A549 (cell line): ENCODE measurements at regions not wholly inside any gene's neighbourhood (a gene's known extent, or its start where the extent isn't known, plus 50 kb on each side); places are given as distances from the start of the nearest gene placed in this dataset.

Experiments used
- ATAC-seq, 2 experiments: fragments of 200-7000 bp in 1 of 2; fragments of >200 bp in 1 of 2; cut with Nextera tagmentation in 1 of 2; cut with Tn5 transposase in 1 of 2; 3 replicates each; pipeline versions ENCODE4 v1.8.0 to v1.9.1; 2018 to 2020; ENCODE audit warnings: mild to moderate bottlenecking in 1 of 2, moderate library complexity in 1 of 2
- CTCF ChIA-PET: fragments of 300-600 bp; sonication (Branson Sonifier 250); formaldehyde crosslinking; extraction: SDS; loops from one replicate; lab custom pipeline; 2021; ENCODE audit warnings: antibody characterized with exemption, inconsistent platforms; lab: Yijun Ruan, JAX
- POLR2A ChIA-PET: fragments of 350-600 bp; formaldehyde crosslinking; extraction: SDS; loops from one replicate; lab custom pipeline; 2021; ENCODE audit warnings: antibody characterized with exemption, inconsistent platforms; lab: Yijun Ruan, JAX
- DNase-seq, 2 experiments: peaks; one replicate each; pipeline versions ENCODE4 v3.0.0 to v3.0.0-alpha.2; 2011 to 2016; ENCODE audit warnings: low read depth in 1 of 2, low spot score in 1 of 2
- FAIRE-seq: peaks from 2 replicates; lab custom pipeline; 2011; peaks lifted over from hg19 to GRCh38; lab: Jason Lieb, UNC
- H3K27ac ChIP-seq, 2 experiments: fragments of >200 bp; sonication (Bioruptor Twin); formaldehyde crosslinking; 3 replicates each; pipeline ENCODE4 v1.5.1; 2016 to 2017
- H3K4me1 ChIP-seq: fragments of >200 bp; sonication (Bioruptor Twin); formaldehyde crosslinking; 3 replicates; pipeline ENCODE4 v1.6.1; 2016
- H3K4me2 ChIP-seq: fragments of >200 bp; sonication (Bioruptor Twin); formaldehyde crosslinking; 3 replicates; pipeline ENCODE4 v1.6.1; 2016
- H3K4me3 ChIP-seq: fragments of >200 bp; sonication (Bioruptor Twin); formaldehyde crosslinking; 3 replicates; pipeline ENCODE4 v1.5.1; 2016
- H3K9me3 ChIP-seq: fragments of >200 bp; sonication (Bioruptor Twin); formaldehyde crosslinking; 3 replicates; pipeline ENCODE4 v1.6.1; 2016
- CBX2 ChIP-seq: fragments of 200-600 bp; sonication (generic); IDR thresholded peaks from 2 replicates; pipeline ENCODE4 v1.6.1; 2016; ENCODE audit warnings: low read depth, mild to moderate bottlenecking, borderline replicate concordance
- CTCF ChIP-seq: fragments of >200 bp; sonication (Bioruptor Twin); formaldehyde crosslinking; IDR thresholded peaks from 3 replicates; pipeline ENCODE4 v1.5.1; 2016
- EHF ChIP-seq: fragments of 250-450 bp; sonication (Bioruptor Pico); IDR thresholded peaks from 2 replicates; pipeline ENCODE4 v1.5.0; 2020; ENCODE audit warnings: mild to moderate bottlenecking
- GATA3 ChIP-seq: IDR thresholded peaks from 2 replicates; pipeline ENCODE4 v1.6.1; 2012; ENCODE audit warnings: borderline replicate concordance
- HEYL ChIP-seq: fragments of 250-450 bp; sonication (Bioruptor Pico); IDR thresholded peaks from 2 replicates; pipeline ENCODE4 v1.8.0; 2021; ENCODE audit warnings: mild to moderate bottlenecking, moderate library complexity
- HMGXB4 ChIP-seq: fragments of 250-450 bp; sonication (Bioruptor Pico); IDR thresholded peaks from 2 replicates; pipeline ENCODE4 v1.5.0; 2021; ENCODE audit warnings: mild to moderate bottlenecking, moderate library complexity, borderline replicate concordance
- MAFK ChIP-seq: fragments of 450-650 bp; IDR thresholded peaks from 2 replicates; pipeline ENCODE4 v1.6.1; 2014; ENCODE audit not compliant: partially characterized antibody
- MAX ChIP-seq: IDR thresholded peaks from 2 replicates; pipeline ENCODE4 v1.6.1; 2012
- NFE2L2 ChIP-seq: fragments of 150-350 bp; conservative IDR thresholded peaks from 2 replicates; pipeline ENCODE4 v1.6.1; 2014; ENCODE audit warnings: low read length
- RAD21 ChIP-seq, 2 experiments: fragments of >200 bp in 1 of 2; sonication (Bioruptor Twin) in 1 of 2; formaldehyde crosslinking in 1 of 2; IDR thresholded peaks in 1 of 2; conservative IDR thresholded peaks in 1 of 2; 2 replicates in 1 of 2; 3 replicates in 1 of 2; pipeline ENCODE4 v1.6.1; 2012 to 2018; ENCODE audit warnings: inconsistent platforms in 1 of 2
- TFCP2L1 ChIP-seq: fragments of 250-450 bp; sonication (Bioruptor Pico); IDR thresholded peaks from 2 replicates; pipeline ENCODE4 v1.5.0; 2021; ENCODE audit warnings: mild to moderate bottlenecking
- TP53 ChIP-seq: fragments of 250-450 bp; sonication (Bioruptor Pico); IDR thresholded peaks from 2 replicates; pipeline ENCODE4 v1.5.0; 2021; ENCODE audit warnings: mild to moderate bottlenecking, moderate library complexity
- ZNF302 ChIP-seq: fragments of 250-450 bp; sonication (Bioruptor Pico); IDR thresholded peaks from 2 replicates; pipeline ENCODE4 v1.9.0; 2021; ENCODE audit warnings: inconsistent platforms, mild to moderate bottlenecking, moderate library complexity
- WGBS: methylation state at CpG from one replicate; pipeline ENCODE4 v1.1.6; 2017; ENCODE audit errors: missing lambda C conversion rate; 5-methylcytosine and 5-hydroxymethylcytosine counted together

GRCh38 chr9:126146254-126147145, 180.1 kb upstream of the MVB12B start:
- FAIRE-seq: no peak
- Histone ChIP-seq H3K4me2 (peak overlapping the region; percentile 61), H3K4me3 (no peak overlapping the region)
- POLR2A ChIA-PET: no interaction called here
- ATAC-seq: peak; percentile 79 to 90
- TF ChIP-seq RAD21 (conservative IDR thresholded peaks at IDR 0.05 in 1 of 2, IDR thresholded peaks at IDR 0.05 in 1 of 2) (peak; percentile 17 to 25; a peak in 2 of 5 replicates), CTCF (peak; percentile 31), TFCP2L1 (CRISPR knock-in tag) (no peak), HMGXB4 (CRISPR knock-in tag) (no peak), MAFK (peak; percentile 2)
- TF ChIP-seq, all 56 proteins: peak for 3
- 37% methylated on average over 17 of the region's 19 CpGs for WGBS
- Histone ChIP-seq H3K9me3 (peaks cover 8% of the 10 kb centered on the region; the same call in 1 of the 3 replicates), H3K4me1 (peaks cover 4% of the 10 kb centered on the region; the same call in 2 of the 3 replicates), H3K27ac (no peak overlapping the region)
- DNase-seq: peak; percentile 38 to 70
- CTCF ChIA-PET: interaction anchor here (0.6 to 2.3 kb wide), 14 partner anchors 13 to 716 kb away, joined by 3 to 5 read pairs (median 3); no protein-coding TSS in a partner anchor

- 0 out of 6 replicates have a peak, but pooled peaks of 1 of the 2 experiments have one; percentile 8 for ATAC-seq
- TF ChIP-seq RAD21 (conservative IDR thresholded peaks at IDR 0.05 in 1 of 2, IDR thresholded peaks at IDR 0.05 in 1 of 2) (no peak), CBX2 (no peak), ZNF302 (CRISPR knock-in tag) (no peak), TP53 (CRISPR knock-in tag) (no peak), GATA3 (no peak), MAX (no peak), NFE2L2 (no peak), HEYL (CRISPR knock-in tag) (no peak), EHF (no peak)
- ChIA-PET POLR2A (no interaction called here), CTCF (interaction anchor here (0.7 to 2.3 kb wide), 6 partner anchors 12 to 460 kb away, joined by 3 to 5 read pairs (median 4); no protein-coding TSS in a partner anchor)
- Histone ChIP-seq H3K4me2 (no peak overlapping the region), H3K4me3 (no peak overlapping the region), H3K9me3 (peaks cover under 1% of the 10 kb centered on the region; the same call in 1 of the 3 replicates), H3K4me1 (peaks cover 5% of the 10 kb centered on the region; the same call in 2 of the 3 replicates), H3K27ac (no peak overlapping the region)
- DNase-seq: no peak
- 55% methylated on average over 10 of the region's 10 CpGs for WGBS
- no peak for FAIRE-seq
These were observed 179.3 kb upstream of the MVB12B start for GRCh38 chr9:126147186-126147935.
